ENCODE measurements at regions not wholly inside any gene's neighbourhood (a gene's known extent, or its start where the extent isn't known, plus 50 kb on each side); places are given as distances from the start of the nearest gene placed in this dataset.

DNA sequence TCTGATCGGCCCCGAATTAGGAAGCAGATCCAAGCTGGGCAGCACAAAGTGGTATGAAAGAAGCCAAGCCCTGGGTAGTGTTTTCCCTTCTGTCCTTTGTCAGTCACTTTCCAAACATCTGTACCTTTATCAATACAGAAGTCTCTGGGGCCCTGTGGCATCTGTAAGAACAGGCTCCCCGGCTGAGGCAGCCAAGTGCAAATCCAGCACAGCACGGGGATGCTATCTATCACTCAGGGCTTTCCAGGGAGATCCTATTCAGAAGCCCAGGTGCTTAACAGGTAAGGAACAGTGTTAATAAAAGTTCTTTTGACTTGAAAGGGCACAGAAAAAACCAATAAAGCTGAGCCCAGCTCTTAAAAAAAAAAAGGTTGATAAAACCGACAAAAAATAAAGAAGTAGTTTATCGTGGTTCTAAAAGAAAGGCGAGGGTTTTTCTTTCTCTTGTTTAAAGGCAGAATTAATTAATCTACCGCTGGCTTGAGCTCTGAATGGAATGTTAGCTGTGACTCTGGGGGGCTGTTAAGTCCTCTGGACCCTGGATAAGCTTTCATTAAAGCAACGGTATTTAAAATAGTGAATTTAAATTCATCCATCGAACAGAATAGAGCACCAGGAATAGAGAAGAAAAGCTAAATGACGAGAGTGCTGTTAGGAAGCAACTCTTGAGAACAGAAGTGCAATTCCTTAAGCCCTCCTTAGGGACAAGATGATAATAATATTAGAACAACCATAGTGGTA is 119.1 kb upstream of the GATB start:
- TF ChIP-seq, protein P1, sequence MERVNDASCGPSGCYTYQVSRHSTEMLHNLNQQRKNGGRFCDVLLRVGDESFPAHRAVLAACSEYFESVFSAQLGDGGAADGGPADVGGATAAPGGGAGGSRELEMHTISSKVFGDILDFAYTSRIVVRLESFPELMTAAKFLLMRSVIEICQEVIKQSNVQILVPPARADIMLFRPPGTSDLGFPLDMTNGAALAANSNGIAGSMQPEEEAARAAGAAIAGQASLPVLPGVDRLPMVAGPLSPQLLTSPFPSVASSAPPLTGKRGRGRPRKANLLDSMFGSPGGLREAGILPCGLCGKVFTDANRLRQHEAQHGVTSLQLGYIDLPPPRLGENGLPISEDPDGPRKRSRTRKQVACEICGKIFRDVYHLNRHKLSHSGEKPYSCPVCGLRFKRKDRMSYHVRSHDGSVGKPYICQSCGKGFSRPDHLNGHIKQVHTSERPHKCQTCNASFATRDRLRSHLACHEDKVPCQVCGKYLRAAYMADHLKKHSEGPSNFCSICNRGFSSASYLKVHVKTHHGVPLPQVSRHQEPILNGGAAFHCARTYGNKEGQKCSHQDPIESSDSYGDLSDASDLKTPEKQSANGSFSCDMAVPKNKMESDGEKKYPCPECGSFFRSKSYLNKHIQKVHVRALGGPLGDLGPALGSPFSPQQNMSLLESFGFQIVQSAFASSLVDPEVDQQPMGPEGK (CRISPR knock-in tag; IDR thresholded peaks at IDR 0.05; ENCODE audit: borderline replicate concordance) = no peak
- TF ChIP-seq ARNTL (CRISPR knock-in tag; IDR thresholded peaks at IDR 0.05; ENCODE audit: borderline replicate concordance, low read depth) = no peak
- TF ChIP-seq ZNF565 (CRISPR knock-in tag; conservative IDR thresholded peaks at IDR 0.05; ENCODE audit: low read depth) = no peak
- TF ChIP-seq ZNF8 (CRISPR knock-in tag; IDR thresholded peaks at IDR 0.05) = no peak
- TF ChIP-seq, protein P2, sequence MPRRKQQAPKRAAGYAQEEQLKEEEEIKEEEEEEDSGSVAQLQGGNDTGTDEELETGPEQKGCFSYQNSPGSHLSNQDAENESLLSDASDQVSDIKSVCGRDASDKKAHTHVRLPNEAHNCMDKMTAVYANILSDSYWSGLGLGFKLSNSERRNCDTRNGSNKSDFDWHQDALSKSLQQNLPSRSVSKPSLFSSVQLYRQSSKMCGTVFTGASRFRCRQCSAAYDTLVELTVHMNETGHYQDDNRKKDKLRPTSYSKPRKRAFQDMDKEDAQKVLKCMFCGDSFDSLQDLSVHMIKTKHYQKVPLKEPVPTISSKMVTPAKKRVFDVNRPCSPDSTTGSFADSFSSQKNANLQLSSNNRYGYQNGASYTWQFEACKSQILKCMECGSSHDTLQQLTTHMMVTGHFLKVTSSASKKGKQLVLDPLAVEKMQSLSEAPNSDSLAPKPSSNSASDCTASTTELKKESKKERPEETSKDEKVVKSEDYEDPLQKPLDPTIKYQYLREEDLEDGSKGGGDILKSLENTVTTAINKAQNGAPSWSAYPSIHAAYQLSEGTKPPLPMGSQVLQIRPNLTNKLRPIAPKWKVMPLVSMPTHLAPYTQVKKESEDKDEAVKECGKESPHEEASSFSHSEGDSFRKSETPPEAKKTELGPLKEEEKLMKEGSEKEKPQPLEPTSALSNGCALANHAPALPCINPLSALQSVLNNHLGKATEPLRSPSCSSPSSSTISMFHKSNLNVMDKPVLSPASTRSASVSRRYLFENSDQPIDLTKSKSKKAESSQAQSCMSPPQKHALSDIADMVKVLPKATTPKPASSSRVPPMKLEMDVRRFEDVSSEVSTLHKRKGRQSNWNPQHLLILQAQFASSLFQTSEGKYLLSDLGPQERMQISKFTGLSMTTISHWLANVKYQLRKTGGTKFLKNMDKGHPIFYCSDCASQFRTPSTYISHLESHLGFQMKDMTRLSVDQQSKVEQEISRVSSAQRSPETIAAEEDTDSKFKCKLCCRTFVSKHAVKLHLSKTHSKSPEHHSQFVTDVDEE (CRISPR knock-in tag; IDR thresholded peaks at IDR 0.05) = no peak
- no peak for TF ChIP-seq GLIS3 (CRISPR knock-in tag; IDR thresholded peaks at IDR 0.05)
